IPS-18a (cell line): ENCODE measurements at regions not wholly inside any gene's neighbourhood (a gene's known extent, or its start where the extent isn't known, plus 50 kb on each side); places are given as distances from the start of the nearest gene placed in this dataset.

Experiments
- H3K27ac ChIP-seq: one replicate; pipeline ENCODE4 v1.5.1; 2013; ENCODE audit warnings: low read length
- H3K27me3 ChIP-seq: one replicate; pipeline ENCODE4 v1.6.1; 2013; ENCODE audit warnings: mild to moderate bottlenecking, low read length; ENCODE audit not compliant: control insufficient read depth, insufficient read depth
- H3K36me3 ChIP-seq: one replicate; pipeline ENCODE4 v1.6.1; 2013; ENCODE audit warnings: low read depth, low read length; ENCODE audit not compliant: control insufficient read depth
- H3K4me1 ChIP-seq: one replicate; pipeline ENCODE4 v1.6.1; 2013; ENCODE audit warnings: low read depth, low read length; ENCODE audit not compliant: control insufficient read depth
- H3K4me3 ChIP-seq: one replicate; pipeline ENCODE4 v1.5.1; 2013; ENCODE audit warnings: low read length
- H3K9ac ChIP-seq: one replicate; pipeline ENCODE4 v1.6.1; 2013; ENCODE audit warnings: mild to moderate bottlenecking, low read length, moderate library complexity
- H3K9me3 ChIP-seq: one replicate; pipeline ENCODE4 v1.6.1; 2013; ENCODE audit warnings: low read depth, low read length; ENCODE audit not compliant: control insufficient read depth

GRCh38 chr15:70356919-70357318 lies 259.2 kb upstream of the TLE3 start:
- H3K9ac ChIP-seq = no peak overlapping the region
- no peaks in the 10 kb centered on the region for H3K27me3 ChIP-seq
- H3K4me3 ChIP-seq = no peak overlapping the region
- H3K36me3 ChIP-seq = no peaks in the 10 kb centered on the region
- H3K4me1 ChIP-seq = no peaks in the 10 kb centered on the region
- no peaks in the 10 kb centered on the region for H3K9me3 ChIP-seq
- no peak overlapping the region for H3K27ac ChIP-seq

- H3K4me1 ChIP-seq = no peaks in the 10 kb centered on the region
- no peaks in the 10 kb centered on the region for H3K36me3 ChIP-seq
- H3K27me3 ChIP-seq = no peaks in the 10 kb centered on the region
- H3K4me3 ChIP-seq = no peak overlapping the region
- no peak overlapping the region for H3K9ac ChIP-seq
- no peak overlapping the region for H3K27ac ChIP-seq
- no peaks in the 10 kb centered on the region for H3K9me3 ChIP-seq
Measured at GRCh38 chr15:70356062-70356860, 258.5 kb upstream of the TLE3 start.

GRCh38 chr15:70355275-70355795 lies 257.6 kb upstream of the TLE3 start:
- Histone ChIP-seq H3K4me3 (no peak overlapping the region), H3K9ac (no peak overlapping the region), H3K36me3 (no peaks in the 10 kb centered on the region), H3K27me3 (no peaks in the 10 kb centered on the region), H3K4me1 (no peaks in the 10 kb centered on the region), H3K9me3 (no peaks in the 10 kb centered on the region), H3K27ac (no peak overlapping the region)

GRCh38 chr15:70354346-70354905 lies 256.7 kb upstream of the TLE3 start:
- Histone ChIP-seq H3K9me3 (no peaks in the 10 kb centered on the region), H3K4me1 (no peaks in the 10 kb centered on the region), H3K9ac (no peak overlapping the region), H3K36me3 (no peaks in the 10 kb centered on the region), H3K4me3 (no peak overlapping the region), H3K27ac (no peak overlapping the region), H3K27me3 (no peaks in the 10 kb centered on the region)

GRCh38 chr15:70353606-70354345 lies 256.1 kb upstream of the TLE3 start:
- H3K27ac ChIP-seq = no peak overlapping the region
- no peak overlapping the region for H3K4me3 ChIP-seq
- no peak overlapping the region for H3K9ac ChIP-seq
- no peaks in the 10 kb centered on the region for H3K36me3 ChIP-seq
- no peaks in the 10 kb centered on the region for H3K4me1 ChIP-seq
- H3K27me3 ChIP-seq = no peaks in the 10 kb centered on the region
- no peaks in the 10 kb centered on the region for H3K9me3 ChIP-seq

GRCh38 chr15:70351941-70352774 lies 254.4 kb upstream of the TLE3 start:
- no peaks in the 10 kb centered on the region for H3K4me1 ChIP-seq
- no peaks in the 10 kb centered on the region for H3K27me3 ChIP-seq
- no peaks in the 10 kb centered on the region for H3K9me3 ChIP-seq
- no peak overlapping the region for H3K27ac ChIP-seq
- H3K36me3 ChIP-seq = no peaks in the 10 kb centered on the region
- no peak overlapping the region for H3K9ac ChIP-seq
- no peak overlapping the region for H3K4me3 ChIP-seq

GRCh38 chr15:70351391-70351790 lies 253.7 kb upstream of the TLE3 start:
- Histone ChIP-seq H3K27me3 (no peaks in the 10 kb centered on the region), H3K36me3 (no peaks in the 10 kb centered on the region), H3K4me1 (no peaks in the 10 kb centered on the region), H3K27ac (no peak overlapping the region), H3K9ac (no peak overlapping the region), H3K4me3 (no peak overlapping the region), H3K9me3 (no peaks in the 10 kb centered on the region)

GRCh38 chr15:70348581-70349344 lies 251.0 kb upstream of the TLE3 start:
- no peak overlapping the region for H3K27ac ChIP-seq
- no peaks in the 10 kb centered on the region for H3K9me3 ChIP-seq
- no peaks in the 10 kb centered on the region for H3K36me3 ChIP-seq
- no peak overlapping the region for H3K4me3 ChIP-seq
- no peaks in the 10 kb centered on the region for H3K4me1 ChIP-seq
- no peaks in the 10 kb centered on the region for H3K27me3 ChIP-seq
- no peak overlapping the region for H3K9ac ChIP-seq

- Histone ChIP-seq H3K9me3 (no peaks in the 10 kb centered on the region), H3K27me3 (no peaks in the 10 kb centered on the region), H3K36me3 (no peaks in the 10 kb centered on the region), H3K9ac (no peak overlapping the region), H3K4me3 (no peak overlapping the region), H3K27ac (no peak overlapping the region), H3K4me1 (no peaks in the 10 kb centered on the region)
Measured at GRCh38 chr15:70348226-70348543, 250.5 kb upstream of the TLE3 start.

GRCh38 chr15:70347321-70348225 lies 249.9 kb upstream of the TLE3 start:
- Histone ChIP-seq H3K27me3 (no peaks in the 10 kb centered on the region), H3K9me3 (no peaks in the 10 kb centered on the region), H3K9ac (no peak overlapping the region)

More at GRCh38 chr15:70347321-70348225, 249.9 kb upstream of the TLE3 start:
- no peaks in the 10 kb centered on the region for H3K4me1 ChIP-seq
- H3K36me3 ChIP-seq = no peaks in the 10 kb centered on the region
- H3K4me3 ChIP-seq = no peak overlapping the region
- H3K27ac ChIP-seq = no peak overlapping the region
